GM21529 (cell line): ENCODE measurements at regions not wholly inside any gene's neighbourhood (a gene's known extent, or its start where the extent isn't known, plus 50 kb on each side); places are given as distances from the start of the nearest gene placed in this dataset.

ENCODE experiments used
- ATAC-seq: cut with Tn5 transposase; IDR thresholded peaks from one replicate; pipeline ENCODE4 v1.9.1; 2021; ENCODE audit not compliant: unreplicated experiment

DNA sequence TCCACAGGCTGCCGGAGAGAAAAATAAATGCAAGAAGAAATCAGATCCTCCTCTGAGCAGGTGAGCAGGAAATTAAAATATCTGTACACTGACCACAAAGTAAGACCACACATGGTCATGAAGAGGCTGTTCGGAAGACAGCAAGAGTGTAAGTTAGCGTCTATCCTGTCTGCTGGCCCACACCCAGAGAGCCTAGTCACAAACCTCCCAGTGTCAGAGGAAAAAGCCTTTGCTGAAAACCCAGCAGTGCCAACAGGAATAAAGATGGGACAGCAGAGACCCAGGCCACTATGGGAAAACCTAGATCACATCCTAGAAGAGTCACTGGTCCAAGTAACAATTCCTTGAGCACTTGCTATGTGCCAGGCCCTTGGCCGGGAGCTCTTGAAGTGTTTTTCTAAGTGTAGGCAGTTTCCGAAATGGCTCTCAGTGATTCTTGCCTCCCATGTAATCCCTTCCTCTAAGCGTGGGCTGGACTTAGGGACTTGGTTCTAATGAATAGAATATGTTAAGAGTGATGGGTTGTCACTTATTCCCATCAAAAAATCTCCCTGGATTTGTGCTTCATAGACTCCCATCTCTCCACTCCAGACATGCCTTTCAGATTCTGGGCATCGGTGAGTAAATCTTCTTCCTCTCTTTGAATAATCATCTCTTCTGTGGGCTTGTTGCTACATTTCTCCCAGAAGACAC is 110.9 kb upstream of the PKDCC start:
- ATAC-seq, result no peak

DNA sequence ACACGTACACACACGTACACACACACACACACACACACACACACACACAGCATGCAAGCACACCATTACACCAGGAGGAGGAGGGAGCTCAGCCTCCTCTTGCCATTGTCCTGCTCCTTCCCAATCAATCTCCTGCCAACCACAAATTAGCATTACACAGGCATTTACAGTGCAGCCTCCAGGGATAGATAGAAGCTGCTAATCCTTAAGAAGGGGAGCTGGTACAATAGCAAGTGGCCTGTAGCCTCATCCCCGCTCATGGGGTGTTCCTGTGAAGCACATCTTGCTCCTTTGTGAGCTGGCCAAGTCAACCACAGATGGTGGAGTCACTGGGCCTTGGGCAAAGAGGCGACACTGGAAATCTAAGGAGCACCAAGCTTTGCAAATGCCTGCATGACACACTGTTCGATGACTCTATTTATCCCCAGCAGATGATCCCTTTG is 110.3 kb upstream of the PKDCC start:
- ATAC-seq, result no peak

GRCh38 chr2:41937921-41938708 is 109.7 kb upstream of the PKDCC start:
- no peak for ATAC-seq

DNA sequence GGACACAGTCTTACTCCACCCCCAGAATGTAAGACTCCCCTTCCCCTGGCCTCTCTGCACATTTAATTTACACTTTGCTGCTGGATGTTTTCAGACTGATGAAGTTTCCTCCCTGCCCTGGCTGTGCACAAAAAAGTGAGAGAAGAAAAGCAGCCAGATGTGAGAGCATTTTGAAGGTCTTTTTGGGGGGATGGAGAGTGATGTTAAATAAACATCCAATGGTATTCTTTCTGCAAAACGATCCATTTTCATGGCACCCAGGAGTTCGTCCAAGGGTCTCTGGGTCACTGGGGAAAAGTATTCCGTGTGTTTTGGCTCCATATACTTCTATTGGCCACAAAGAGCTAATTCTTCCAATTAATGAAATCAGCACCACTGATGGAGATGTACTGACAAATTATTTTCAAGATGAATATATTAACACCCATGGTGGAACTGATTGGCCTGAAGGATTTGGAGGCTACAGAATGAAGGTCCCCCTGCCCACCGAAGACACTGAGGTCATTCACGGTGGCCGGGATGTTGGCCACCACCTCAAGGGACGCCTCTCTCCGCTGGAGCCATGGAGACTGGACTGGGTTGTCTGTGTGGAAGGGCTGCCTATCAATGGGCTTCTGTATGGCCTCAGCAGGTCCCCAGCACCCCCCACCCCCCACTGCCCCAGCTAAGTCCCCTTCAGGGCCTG is 107.6 kb upstream of the PKDCC start:
- ATAC-seq, result no peak

DNA sequence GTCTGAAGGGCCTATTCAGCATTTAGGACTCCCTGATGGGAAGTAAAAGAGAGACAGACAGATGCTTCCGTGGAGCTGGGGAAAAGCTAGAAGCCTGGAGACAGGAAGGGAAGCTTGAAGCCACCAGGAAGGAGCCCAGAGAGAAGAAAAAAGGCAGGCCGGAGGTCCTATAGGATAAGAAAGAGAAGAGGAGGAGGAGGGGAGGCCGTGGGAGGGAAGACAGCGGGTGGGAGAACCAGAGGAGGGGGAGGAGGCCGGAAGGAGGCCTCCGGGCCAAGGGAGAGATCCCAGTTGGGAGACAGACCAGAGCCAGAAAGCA is 107.1 kb upstream of the PKDCC start:
- no peak for ATAC-seq

DNA sequence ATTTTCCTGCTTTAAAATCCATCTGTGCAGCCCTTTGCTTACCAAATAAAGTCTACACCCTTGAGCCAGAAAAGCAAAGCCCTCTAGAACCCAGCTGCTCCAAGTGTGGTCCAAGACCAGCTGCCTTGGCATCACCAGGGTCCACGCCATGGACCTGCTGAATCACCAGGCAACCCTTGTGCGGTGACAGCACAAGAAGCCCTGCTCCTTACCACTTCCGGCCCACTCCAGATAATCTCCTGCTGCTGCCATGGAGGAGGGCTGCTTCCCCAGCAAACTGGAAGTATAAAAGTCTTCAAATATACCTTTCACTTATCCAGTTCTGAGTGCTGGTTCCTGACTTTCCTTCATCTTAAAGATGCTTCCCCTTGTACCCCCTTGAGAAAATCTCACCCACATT is 106.0 kb upstream of the PKDCC start:
- no peak for ATAC-seq

DNA sequence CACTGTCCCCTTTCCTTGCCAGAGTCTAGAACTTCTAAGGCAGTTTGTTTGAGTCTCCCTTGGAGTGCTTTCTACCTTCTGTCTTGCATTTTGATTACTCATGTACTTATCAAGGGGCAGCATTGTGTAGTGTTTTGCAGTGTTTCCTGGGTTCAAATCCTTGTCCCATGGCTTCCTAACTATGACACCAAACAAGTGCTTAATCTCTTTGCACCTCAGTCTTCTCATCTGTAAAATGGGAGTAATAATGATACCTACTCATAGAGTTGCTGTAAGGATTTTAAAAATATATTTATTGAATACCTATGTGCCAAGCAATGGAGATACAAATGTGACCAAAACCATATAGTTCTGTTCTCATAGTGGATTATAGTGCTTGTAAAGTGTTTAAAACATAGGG is 105.5 kb upstream of the PKDCC start:
- ATAC-seq, result no peak

- no peak for ATAC-seq
Measured at GRCh38 chr2:41943159-41943558, 104.7 kb upstream of the PKDCC start.

- no peak for ATAC-seq
Measured at GRCh38 chr2:41944220-41944880, 103.5 kb upstream of the PKDCC start.

- no peak for ATAC-seq
Measured at GRCh38 chr2:41947701-41948396, 100.0 kb upstream of the PKDCC start.

GRCh38 chr2:41948397-41948763 is 99.4 kb upstream of the PKDCC start:
- no peak for ATAC-seq

DNA sequence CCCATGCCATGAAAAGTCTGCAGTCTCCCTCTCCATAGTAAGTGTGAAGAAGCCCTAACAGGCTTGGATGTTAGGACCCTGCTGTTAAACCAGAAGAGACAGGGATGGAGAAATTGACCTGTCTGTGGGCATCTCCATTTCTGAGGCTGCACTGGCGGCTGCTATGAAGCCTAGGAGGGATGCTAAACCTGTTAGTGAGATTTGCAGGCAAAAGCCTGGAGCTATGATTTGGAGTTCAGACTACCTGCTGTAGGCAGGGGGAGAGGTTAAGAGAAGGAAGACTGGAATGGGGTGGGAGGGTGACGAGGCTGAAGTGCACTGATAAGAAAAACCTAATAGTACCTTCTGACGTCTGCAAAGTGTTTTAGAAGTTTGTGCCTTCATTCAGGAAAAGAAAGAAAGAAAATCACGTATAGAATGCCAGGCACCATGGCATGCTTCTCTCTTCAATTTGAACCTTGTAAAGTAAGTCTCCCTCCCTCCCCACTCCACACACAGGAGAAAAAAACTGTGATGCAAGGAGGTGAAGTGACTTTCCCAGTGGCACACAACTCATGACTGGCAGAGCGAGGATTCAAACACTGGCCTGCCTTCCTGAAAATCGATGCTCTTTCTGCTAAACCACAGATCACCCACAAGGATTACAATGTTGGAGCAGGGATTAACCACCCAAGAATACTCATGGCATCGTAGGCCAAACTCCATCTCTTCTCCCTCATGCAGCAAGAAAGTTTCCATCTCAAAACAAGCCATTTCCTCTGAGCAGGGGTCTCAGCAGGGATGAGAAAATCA is 98.5 kb upstream of the PKDCC start:
- no peak for ATAC-seq

DNA sequence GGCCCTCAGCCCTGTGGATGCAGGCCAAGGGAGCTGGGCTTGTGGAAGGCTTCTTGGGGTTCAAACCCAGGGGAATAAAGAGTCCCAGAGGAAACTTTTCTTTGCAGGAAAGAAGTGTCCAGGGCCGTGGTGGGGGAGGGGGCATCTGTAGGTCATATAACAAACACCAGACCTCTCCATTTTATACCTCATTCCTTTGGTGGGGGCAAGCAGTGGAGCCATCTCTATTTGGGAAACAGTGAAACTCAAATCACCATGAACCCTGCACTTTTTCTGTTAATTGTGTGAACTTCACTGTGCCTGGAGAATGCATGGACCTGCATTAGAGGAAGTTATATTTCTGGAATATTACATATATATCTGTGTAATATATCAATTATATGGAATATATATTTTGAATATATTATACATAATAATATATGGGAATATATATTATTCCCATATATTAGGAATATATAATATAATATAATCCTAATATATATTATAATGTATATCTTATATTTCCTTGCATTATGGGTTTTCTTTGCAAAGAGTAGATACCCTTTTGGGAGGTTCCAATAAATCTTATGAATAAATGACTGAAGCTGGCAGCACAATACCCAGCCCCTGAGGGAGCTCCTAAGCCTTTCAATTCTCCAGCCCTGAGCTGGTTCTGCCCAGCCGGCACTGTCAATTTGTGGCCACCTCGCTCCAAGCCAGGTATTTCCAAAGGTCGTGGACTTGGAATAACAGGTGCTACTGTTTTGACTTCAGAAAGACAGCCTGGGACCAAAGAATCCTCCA is 97.7 kb upstream of the PKDCC start:
- no peak for ATAC-seq

- ATAC-seq, result no peak
Measured at GRCh38 chr2:41950666-41950960, 97.2 kb upstream of the PKDCC start.

DNA sequence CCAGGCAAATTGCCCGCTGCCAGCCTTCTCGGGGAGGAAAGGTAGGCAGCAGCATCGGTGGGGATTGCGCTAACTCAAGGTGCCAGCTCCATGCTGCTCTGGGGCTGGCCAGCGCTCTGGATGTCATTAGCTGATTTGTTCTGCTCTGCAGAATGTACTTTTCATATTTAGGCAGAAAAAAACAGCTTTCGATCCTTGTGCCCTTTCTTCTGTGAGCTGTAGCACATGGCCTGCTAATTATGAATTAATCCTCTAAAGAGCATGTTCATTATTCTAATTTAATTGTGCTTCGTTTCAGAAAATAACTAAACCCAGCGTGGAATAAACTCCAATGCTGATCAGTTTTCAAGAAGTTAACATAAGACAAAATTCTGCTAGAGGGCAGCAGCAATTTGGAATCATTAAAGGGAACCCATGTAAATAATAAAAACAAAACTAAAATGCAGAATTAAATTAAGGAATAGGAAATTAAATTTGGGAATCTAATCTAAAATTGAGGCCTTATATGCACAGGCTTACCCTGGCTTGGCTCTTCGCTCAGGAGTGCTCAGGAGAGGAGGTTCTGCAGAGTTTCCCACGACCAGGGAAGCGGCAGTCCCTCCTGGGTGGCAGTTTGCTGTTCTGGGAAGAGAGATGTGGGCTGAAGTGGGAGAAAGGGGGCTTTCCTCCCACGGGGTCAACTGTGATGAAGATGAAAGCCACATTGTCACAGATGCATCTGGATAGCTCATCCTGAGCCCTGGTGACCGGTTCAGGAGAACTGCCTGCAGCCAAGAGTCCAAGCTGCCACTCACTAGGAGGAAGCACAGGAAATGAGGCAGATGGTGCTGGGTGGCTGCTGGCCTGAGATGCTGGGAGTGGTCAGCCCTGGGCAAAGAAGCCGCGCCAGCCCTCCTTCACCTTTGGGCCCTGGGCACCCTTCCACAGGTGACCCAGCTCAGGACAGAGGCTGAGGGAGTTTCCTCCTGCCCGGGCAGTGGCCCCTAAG is 93.2 kb upstream of the PKDCC start:
- no peak for ATAC-seq

DNA sequence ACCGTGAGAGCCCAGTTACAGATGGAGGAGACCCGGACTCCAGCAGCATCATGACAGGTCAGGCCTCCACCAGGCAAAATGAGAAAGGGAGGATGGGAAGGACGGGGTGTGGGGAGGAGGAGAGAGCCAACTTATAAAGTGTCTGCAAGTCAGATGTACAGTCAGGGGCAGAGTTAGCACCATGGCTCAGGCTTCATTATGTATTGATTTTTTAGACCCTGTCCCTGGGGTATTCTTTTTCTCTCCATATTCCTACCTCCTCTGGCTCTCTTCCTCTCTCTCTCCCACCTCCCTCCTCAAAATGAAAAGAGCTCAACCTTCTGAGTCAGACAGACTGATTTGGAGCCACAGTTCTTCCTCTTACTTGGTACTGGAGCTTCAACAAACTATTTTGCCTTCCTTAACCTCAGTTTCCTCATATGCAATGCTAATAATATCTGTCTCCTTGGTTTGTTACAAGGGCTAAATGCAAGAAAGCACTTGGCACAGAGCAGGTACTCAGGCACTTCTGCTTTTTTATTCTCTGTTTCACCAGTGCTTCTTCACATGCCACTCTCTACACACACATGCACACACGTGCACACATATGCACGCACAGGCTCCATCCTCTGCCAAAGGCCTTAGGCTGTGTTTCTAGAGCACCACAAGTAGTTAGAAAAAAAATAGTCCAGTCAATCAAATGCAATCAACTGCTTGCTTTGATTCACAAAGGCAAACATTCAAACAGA is 92.3 kb upstream of the PKDCC start:
- ATAC-seq, result peak; percentile 45

GRCh38 chr2:41957431-41957830 is 90.4 kb upstream of the PKDCC start:
- no peak for ATAC-seq

GRCh38 chr2:41958251-41958650 is 89.6 kb upstream of the PKDCC start:
- no peak for ATAC-seq
